ENCODE measurements at regions not wholly inside any gene's neighbourhood (a gene's known extent, or its start where the extent isn't known, plus 50 kb on each side); places are given as distances from the start of the nearest gene placed in this dataset.

- Histone ChIP-seq H3K9me3 (no peaks in the 10 kb centered on the region), H3K27me3 (peaks cover 25% of the 10 kb centered on the region), H3K4me3 (ENCODE audit: low read depth in 1 of 2, low read length in 1 of 2) (no peak overlapping the region), H3K36me3 (no peaks in the 10 kb centered on the region), H3K4me1 (ENCODE audit: control insufficient read depth in 1 of 2, insufficient read depth in 1 of 2, low read depth in 1 of 2, low read length in 1 of 2) (no peaks in the 10 kb centered on the region), H3K27ac (no peak overlapping the region)
- TF ChIP-seq CTCF (IDR thresholded peaks at IDR 0.05), result no peak
Measured at GRCh38 chr22:27124351-27124966, 467.1 kb downstream of the MIAT start.

- TF ChIP-seq CTCF (IDR thresholded peaks at IDR 0.05), result no peak
- Histone ChIP-seq H3K36me3 (no peaks in the 10 kb centered on the region), H3K27ac (no peak overlapping the region), H3K9me3 (no peaks in the 10 kb centered on the region), H3K27me3 (peaks cover 25% of the 10 kb centered on the region), H3K4me3 (ENCODE audit: low read depth in 1 of 2, low read length in 1 of 2) (no peak overlapping the region), H3K4me1 (ENCODE audit: control insufficient read depth in 1 of 2, insufficient read depth in 1 of 2, low read depth in 1 of 2, low read length in 1 of 2) (no peaks in the 10 kb centered on the region)
Measured at GRCh38 chr22:27125539-27125938, 468.2 kb downstream of the MIAT start.

GRCh38 chr22:27127911-27128310 lies 470.5 kb downstream of the MIAT start:
- H3K27me3 ChIP-seq, result peaks cover 25% of the 10 kb centered on the region
- no peaks in the 10 kb centered on the region for H3K4me1 ChIP-seq (ENCODE audit: control insufficient read depth in 1 of 2, insufficient read depth in 1 of 2, low read depth in 1 of 2, low read length in 1 of 2)
- no peaks in the 10 kb centered on the region for H3K36me3 ChIP-seq
- TF ChIP-seq CTCF (IDR thresholded peaks at IDR 0.05), result no peak
- H3K27ac ChIP-seq, result no peak overlapping the region
- H3K4me3 ChIP-seq (ENCODE audit: low read depth in 1 of 2, low read length in 1 of 2), result no peak overlapping the region
- no peaks in the 10 kb centered on the region for H3K9me3 ChIP-seq

GRCh38 chr22:27128461-27129085 lies 471.2 kb downstream of the MIAT start:
- TF ChIP-seq CTCF (IDR thresholded peaks at IDR 0.05), result no peak

GRCh38 chr22:27129266-27129665 lies 471.9 kb downstream of the MIAT start:
- Histone ChIP-seq H3K27me3 (peaks cover 23% of the 10 kb centered on the region), H3K27ac (no peak overlapping the region), H3K36me3 (no peaks in the 10 kb centered on the region), H3K9me3 (no peaks in the 10 kb centered on the region), H3K4me1 (ENCODE audit: control insufficient read depth in 1 of 2, insufficient read depth in 1 of 2, low read depth in 1 of 2, low read length in 1 of 2) (no peaks in the 10 kb centered on the region), H3K4me3 (ENCODE audit: low read depth in 1 of 2, low read length in 1 of 2) (no peak overlapping the region)
- TF ChIP-seq CTCF (IDR thresholded peaks at IDR 0.05), result no peak

More at GRCh38 chr22:27128461-27129085, 471.2 kb downstream of the MIAT start:
- H3K9me3 ChIP-seq, result no peaks in the 10 kb centered on the region
- peaks cover 25% of the 10 kb centered on the region for H3K27me3 ChIP-seq
- H3K4me1 ChIP-seq (ENCODE audit: control insufficient read depth in 1 of 2, insufficient read depth in 1 of 2, low read depth in 1 of 2, low read length in 1 of 2), result no peaks in the 10 kb centered on the region
- H3K27ac ChIP-seq, result no peak overlapping the region
- no peaks in the 10 kb centered on the region for H3K36me3 ChIP-seq
- H3K4me3 ChIP-seq (ENCODE audit: low read depth in 1 of 2, low read length in 1 of 2), result no peak overlapping the region
